GM12891 (cell line): ENCODE measurements at regions not wholly inside any gene's neighbourhood (a gene's known extent, or its start where the extent isn't known, plus 50 kb on each side); places are given as distances from the start of the nearest gene placed in this dataset.

Experiments
- DNase-seq: peaks from one replicate; pipeline ENCODE4 v3.0.0; 2011; ENCODE audit warnings: low spot score; ENCODE audit not compliant: insufficient read length
- FAIRE-seq: peaks from 2 replicates; lab custom pipeline; 2011; peaks lifted over from hg19 to GRCh38; lab: Jason Lieb, UNC
- PAX5 ChIP-seq: IDR thresholded peaks from 2 replicates; pipeline ENCODE4 v1.6.1; 2011; ENCODE audit warnings: low read length, moderate library complexity, mild to moderate bottlenecking; ENCODE audit not compliant: insufficient read depth, severe bottlenecking
- POLR2A ChIP-seq: IDR thresholded peaks from 2 replicates; pipeline ENCODE4 v1.6.1; 2011; ENCODE audit warnings: low read depth, low read length, control low read depth
- POLR2AphosphoS5 ChIP-seq: IDR thresholded peaks from 2 replicates; pipeline ENCODE4 v1.6.1; 2011; ENCODE audit warnings: low read depth, low read length, control low read depth
- POU2F2 ChIP-seq: IDR thresholded peaks from 2 replicates; pipeline ENCODE4 v1.6.1; 2011; ENCODE audit warnings: low read depth, mild to moderate bottlenecking, control low read depth, low read length, moderate library complexity
- SPI1 ChIP-seq: IDR thresholded peaks from 2 replicates; pipeline ENCODE4 v1.6.1; 2011; ENCODE audit warnings: low read depth, low read length, control low read depth
- TAF1 ChIP-seq: IDR thresholded peaks from 2 replicates; pipeline ENCODE4 v1.6.1; 2011; ENCODE audit warnings: low read depth, low read length, control low read depth

DNA sequence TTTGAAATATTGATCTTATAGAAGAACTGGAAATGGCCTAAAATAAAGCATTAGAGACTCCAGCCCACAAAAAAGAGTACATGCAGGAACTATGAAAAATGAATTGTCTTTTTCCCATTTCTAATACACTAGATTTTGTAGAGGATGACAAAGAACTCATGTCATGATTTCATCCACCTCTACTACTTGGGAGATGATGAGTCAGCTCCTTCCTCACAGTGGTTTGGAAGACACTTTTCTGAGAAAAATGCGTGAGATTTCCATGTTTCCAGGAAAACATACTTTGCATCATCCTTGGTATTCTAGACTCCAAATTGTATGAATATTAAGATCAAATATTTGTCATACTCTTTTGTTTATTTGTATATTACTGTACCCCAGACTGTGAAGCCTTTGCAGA is 500.5 kb downstream of the FAM181B start:
- TF ChIP-seq POLR2AphosphoS5: no peak
- no peak for TF ChIP-seq SPI1
- no peak for TF ChIP-seq POU2F2
- no peak for TF ChIP-seq POLR2A
- TF ChIP-seq TAF1: no peak
- no peak for TF ChIP-seq PAX5
- no peak for DNase-seq
- no peak for FAIRE-seq

- FAIRE-seq (no peak), DNase-seq (no peak)
- TF ChIP-seq PAX5 (no peak), SPI1 (no peak), POU2F2 (no peak), POLR2A (no peak), TAF1 (no peak), POLR2AphosphoS5 (no peak)
These were observed 504.3 kb downstream of the FAM181B start for GRCh38 chr11:82229341-82229740.

DNA sequence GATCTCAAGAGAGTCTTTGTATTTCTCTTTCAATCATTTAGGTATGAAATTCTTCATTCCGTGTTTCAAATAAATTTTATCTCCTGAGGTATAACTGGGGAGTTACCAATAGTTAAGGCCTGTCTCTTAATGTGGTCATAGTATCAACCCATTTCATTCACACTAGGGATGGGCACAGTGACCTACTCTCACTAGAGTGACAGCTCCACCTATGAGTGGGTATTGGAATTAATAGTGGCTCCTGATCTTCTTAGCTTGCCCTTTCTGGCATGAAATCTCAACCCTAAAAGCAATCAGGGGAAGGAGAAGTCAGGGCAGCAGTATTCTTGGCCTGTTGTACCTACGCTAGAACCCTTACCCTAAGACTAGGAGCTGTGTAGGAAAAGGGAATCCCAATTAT is 507.7 kb downstream of the FAM181B start:
- no peak for FAIRE-seq
- no peak for DNase-seq
- TF ChIP-seq PAX5 (no peak), POU2F2 (no peak), TAF1 (no peak), POLR2A (no peak), SPI1 (no peak), POLR2AphosphoS5 (no peak)

DNA sequence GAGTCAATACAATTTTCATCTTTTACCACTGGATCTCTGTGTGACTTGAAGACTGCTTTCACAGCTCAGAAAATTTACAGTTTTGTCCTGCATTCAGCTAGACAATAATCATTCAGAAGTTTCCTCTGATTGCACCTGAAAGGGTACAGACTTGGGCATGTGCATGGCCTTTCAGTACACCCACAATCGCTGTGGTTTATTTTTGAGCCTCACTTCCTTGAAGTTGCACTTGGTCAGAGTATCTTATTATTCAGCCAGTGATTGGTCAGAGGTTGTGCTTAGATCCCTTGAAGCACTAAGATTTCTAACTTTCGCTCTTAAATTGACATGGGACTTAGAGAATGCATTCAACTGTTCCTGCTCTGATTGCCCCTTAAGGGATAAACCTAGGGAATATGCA is 508.2 kb downstream of the FAM181B start:
- TF ChIP-seq POLR2AphosphoS5 (no peak), SPI1 (no peak), POU2F2 (no peak), POLR2A (no peak), PAX5 (no peak), TAF1 (no peak)
- FAIRE-seq (no peak), DNase-seq (no peak)

- TF ChIP-seq TAF1 (no peak), PAX5 (no peak), POLR2AphosphoS5 (no peak), POLR2A (no peak), SPI1 (no peak), POU2F2 (no peak)
- DNase-seq (no peak), FAIRE-seq (no peak)
These were observed 516.6 kb downstream of the FAM181B start for GRCh38 chr11:82216927-82217570.

GRCh38 chr11:82210011-82210410 is 523.7 kb downstream of the FAM181B start:
- DNase-seq (no peak), FAIRE-seq (no peak)
- no peak for TF ChIP-seq POLR2AphosphoS5

- FAIRE-seq: no peak
These were observed 538.4 kb downstream of the FAM181B start for GRCh38 chr11:82195283-82195682.

GRCh38 chr11:82194521-82194920 is 539.1 kb downstream of the FAM181B start:
- DNase-seq (no peak), FAIRE-seq (peak; percentile 26)
- TF ChIP-seq SPI1 (peak; percentile 72), POLR2AphosphoS5 (no peak)

More at GRCh38 chr11:82195283-82195682, 538.4 kb downstream of the FAM181B start:
- no peak for DNase-seq
- no peak for TF ChIP-seq TAF1
- TF ChIP-seq POLR2AphosphoS5: no peak
- TF ChIP-seq POLR2A: no peak
- no peak for TF ChIP-seq POU2F2
- TF ChIP-seq PAX5: no peak
- TF ChIP-seq SPI1: no peak

GRCh38 chr11:82191695-82192094 is 542.0 kb downstream of the FAM181B start:
- FAIRE-seq: no peak
- TF ChIP-seq TAF1 (no peak), POLR2AphosphoS5 (no peak), SPI1 (no peak), POU2F2 (no peak), POLR2A (no peak), PAX5 (no peak)
- no peak for DNase-seq

DNA sequence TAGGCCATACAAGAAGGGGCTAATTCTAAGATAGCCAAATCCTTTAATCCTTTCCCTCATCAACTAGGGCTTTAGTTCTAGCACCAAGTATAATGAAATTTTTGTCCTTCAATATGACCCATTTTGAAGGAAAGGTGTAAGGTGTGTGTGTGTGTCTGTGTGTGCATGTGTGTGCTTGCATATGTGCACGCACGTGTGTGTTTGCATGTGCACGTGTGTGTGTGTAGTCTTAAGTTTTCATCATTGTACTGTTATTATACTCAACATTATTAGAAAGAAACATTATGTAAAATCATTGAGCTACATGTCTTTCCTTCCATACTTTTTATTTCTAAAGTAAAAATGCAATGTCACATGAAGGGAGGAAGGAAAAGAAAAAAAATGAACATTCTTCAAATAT is 547.7 kb downstream of the FAM181B start:
- DNase-seq (no peak), FAIRE-seq (no peak)
- no peak for TF ChIP-seq POU2F2
- TF ChIP-seq PAX5: no peak
- no peak for TF ChIP-seq SPI1
- no peak for TF ChIP-seq TAF1
- no peak for TF ChIP-seq POLR2AphosphoS5
- no peak for TF ChIP-seq POLR2A
